Activated CD4-positive, alpha-beta T cell treated with anti-CD3 and anti-CD28 coated beads for 24 hours (primary cell): ENCODE measurements at regions not wholly inside any gene's neighbourhood (a gene's known extent, or its start where the extent isn't known, plus 50 kb on each side); places are given as distances from the start of the nearest gene placed in this dataset.

ENCODE experiments used
- DNase-seq, 2 donors: peaks; one replicate each; pipeline ENCODE4 v3.0.0-alpha.2; 2020; ENCODE audit warnings: low read depth in 2 of 2

- no peak for DNase-seq
Observed at GRCh38 chr4:11544211-11544610, 115.5 kb upstream of the HS3ST1 start.

- no peak for DNase-seq
Observed at GRCh38 chr4:11543706-11544105, 115.0 kb upstream of the HS3ST1 start.

GRCh38 chr4:11542952-11543351, 114.3 kb upstream of the HS3ST1 start:
- no peak for DNase-seq

- no peak for DNase-seq
Observed at GRCh38 chr4:11537846-11538245, 109.2 kb upstream of the HS3ST1 start.

- no peak for DNase-seq
Observed at GRCh38 chr4:11535333-11535732, 106.6 kb upstream of the HS3ST1 start.

GRCh38 chr4:11534623-11535302, 106.1 kb upstream of the HS3ST1 start:
- DNase-seq, result no peak

GRCh38 chr4:11532138-11532537, 103.4 kb upstream of the HS3ST1 start:
- no peak for DNase-seq

- no peak for DNase-seq
Observed at GRCh38 chr4:11529625-11530201, 101.0 kb upstream of the HS3ST1 start.

GRCh38 chr4:11525085-11525484, 96.4 kb upstream of the HS3ST1 start:
- DNase-seq, result no peak

- DNase-seq, result no peak
Observed at GRCh38 chr4:11518754-11519153, 90.1 kb upstream of the HS3ST1 start.

- no peak for DNase-seq
Observed at GRCh38 chr4:11514779-11515419, 86.2 kb upstream of the HS3ST1 start.

GRCh38 chr4:11514003-11514402, 85.3 kb upstream of the HS3ST1 start:
- no peak for DNase-seq

GRCh38 chr4:11512871-11513270, 84.2 kb upstream of the HS3ST1 start:
- DNase-seq, result no peak

- no peak for DNase-seq
Observed at GRCh38 chr4:11511321-11511720, 82.6 kb upstream of the HS3ST1 start.

- DNase-seq, result no peak
Observed at GRCh38 chr4:11507920-11508319, 79.2 kb upstream of the HS3ST1 start.

- DNase-seq, result no peak
Observed at GRCh38 chr4:11506194-11506593, 77.5 kb upstream of the HS3ST1 start.

- no peak for DNase-seq
Observed at GRCh38 chr4:11505221-11505971, 76.7 kb upstream of the HS3ST1 start.

GRCh38 chr4:11503166-11503565, 74.5 kb upstream of the HS3ST1 start:
- no peak for DNase-seq

GRCh38 chr4:11497972-11498371, 69.3 kb upstream of the HS3ST1 start:
- DNase-seq, result no peak

- no peak for DNase-seq
Observed at GRCh38 chr4:11497212-11497806, 68.6 kb upstream of the HS3ST1 start.

GRCh38 chr4:11496351-11496829, 67.7 kb upstream of the HS3ST1 start:
- no peak for DNase-seq

GRCh38 chr4:11495818-11496217, 67.1 kb upstream of the HS3ST1 start:
- no peak for DNase-seq
